Parathyroid adenoma (tissue), 2 donors: ENCODE measurements at regions not wholly inside any gene's neighbourhood (a gene's known extent, or its start where the extent isn't known, plus 50 kb on each side); places are given as distances from the start of the nearest gene placed in this dataset.
"Not testable (repeated sequence)": the region's sequence is repeated elsewhere in the genome, so short reads cannot be mapped to it uniquely, and the experiment has no call there.

Source experiments
- H2AFZ ChIP-seq: fragments of 300-600 bp; sonication (generic); one replicate; pipeline ENCODE4 v1.7.0; 2017; ENCODE audit warnings: antibody characterized with exemption, mild to moderate bottlenecking
- H3K27ac ChIP-seq: fragments of 300-600 bp; sonication (generic); one replicate; pipeline ENCODE4 v1.7.0; 2017
- H3K27me3 ChIP-seq: fragments of 300-600 bp; sonication (generic); one replicate; pipeline ENCODE4 v1.7.0; 2017; ENCODE audit warnings: low read length; ENCODE audit not compliant: control insufficient read depth, insufficient read depth
- H3K36me3 ChIP-seq: fragments of 300-600 bp; sonication (generic); one replicate; pipeline ENCODE4 v1.7.0; 2017; ENCODE audit warnings: low read length; ENCODE audit not compliant: control insufficient read depth, insufficient read depth
- H3K4me1 ChIP-seq: fragments of 300-600 bp; sonication (generic); one replicate; pipeline ENCODE4 v1.7.0; 2017; ENCODE audit warnings: control low read depth
- H3K4me2 ChIP-seq: fragments of 300-600 bp; sonication (generic); one replicate; pipeline ENCODE4 v1.7.0; 2017; ENCODE audit warnings: low read length
- H3K4me3 ChIP-seq: fragments of 300-600 bp; sonication (generic); one replicate; pipeline ENCODE4 v1.7.0; 2017; ENCODE audit warnings: low read depth, low read length
- H3K79me2 ChIP-seq: fragments of 300-600 bp; sonication (generic); one replicate; pipeline ENCODE4 v1.7.0; 2017; ENCODE audit warnings: control low read depth
- H3K9ac ChIP-seq: fragments of 300-600 bp; sonication (generic); one replicate; pipeline ENCODE4 v1.7.0; 2017; ENCODE audit warnings: mild to moderate bottlenecking
- H3K9me3 ChIP-seq: fragments of 300-600 bp; sonication (generic); one replicate; pipeline ENCODE4 v1.7.0; 2017; ENCODE audit warnings: low read length; ENCODE audit not compliant: control insufficient read depth
- TF ChIP-seq, protein P1 (sequence below): fragments of 300-600 bp; sonication (generic); IDR thresholded peaks from one replicate; pipeline ENCODE4 v1.7.0; 2017; ENCODE audit warnings: antibody characterized with exemption, mild to moderate bottlenecking
- donor health status: primary hyperparathyroidism.

DNA sequence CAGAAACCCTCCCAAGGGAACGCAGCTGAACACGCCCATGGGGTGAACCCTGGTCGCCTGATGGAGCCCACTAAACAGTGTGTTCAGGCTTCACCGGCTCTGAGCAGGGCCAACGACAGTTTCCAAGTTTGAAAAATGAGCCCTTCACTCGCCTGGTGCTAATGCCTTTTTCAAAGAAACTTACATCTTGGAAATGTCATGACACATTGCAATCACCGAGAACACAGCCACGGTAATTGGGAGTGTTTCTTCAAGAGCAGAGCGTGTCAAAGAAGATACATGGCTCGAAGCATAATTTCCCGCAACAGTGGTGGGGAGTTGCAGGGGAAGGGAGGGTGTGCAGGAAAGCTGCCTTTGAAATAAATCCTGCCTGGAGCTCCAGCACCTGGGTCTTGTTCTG is 463.2 kb downstream of the TMEM114 start:
- no peaks in the 10 kb centered on the region for H3K9me3 ChIP-seq
- no peaks in the 10 kb centered on the region for H3K79me2 ChIP-seq
- no peak overlapping the region for H3K27ac ChIP-seq
- no peaks in the 10 kb centered on the region for H3K36me3 ChIP-seq
- no peaks in the 10 kb centered on the region for H3K4me1 ChIP-seq
- no peak overlapping the region for H2AFZ ChIP-seq
- H3K4me3 ChIP-seq, result no peak overlapping the region
- H3K9ac ChIP-seq, result no peak overlapping the region
- no peak overlapping the region for H3K4me2 ChIP-seq
- TF ChIP-seq, protein P1, sequence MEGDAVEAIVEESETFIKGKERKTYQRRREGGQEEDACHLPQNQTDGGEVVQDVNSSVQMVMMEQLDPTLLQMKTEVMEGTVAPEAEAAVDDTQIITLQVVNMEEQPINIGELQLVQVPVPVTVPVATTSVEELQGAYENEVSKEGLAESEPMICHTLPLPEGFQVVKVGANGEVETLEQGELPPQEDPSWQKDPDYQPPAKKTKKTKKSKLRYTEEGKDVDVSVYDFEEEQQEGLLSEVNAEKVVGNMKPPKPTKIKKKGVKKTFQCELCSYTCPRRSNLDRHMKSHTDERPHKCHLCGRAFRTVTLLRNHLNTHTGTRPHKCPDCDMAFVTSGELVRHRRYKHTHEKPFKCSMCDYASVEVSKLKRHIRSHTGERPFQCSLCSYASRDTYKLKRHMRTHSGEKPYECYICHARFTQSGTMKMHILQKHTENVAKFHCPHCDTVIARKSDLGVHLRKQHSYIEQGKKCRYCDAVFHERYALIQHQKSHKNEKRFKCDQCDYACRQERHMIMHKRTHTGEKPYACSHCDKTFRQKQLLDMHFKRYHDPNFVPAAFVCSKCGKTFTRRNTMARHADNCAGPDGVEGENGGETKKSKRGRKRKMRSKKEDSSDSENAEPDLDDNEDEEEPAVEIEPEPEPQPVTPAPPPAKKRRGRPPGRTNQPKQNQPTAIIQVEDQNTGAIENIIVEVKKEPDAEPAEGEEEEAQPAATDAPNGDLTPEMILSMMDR, result no peak
- H3K27me3 ChIP-seq, result no peaks in the 10 kb centered on the region

DNA sequence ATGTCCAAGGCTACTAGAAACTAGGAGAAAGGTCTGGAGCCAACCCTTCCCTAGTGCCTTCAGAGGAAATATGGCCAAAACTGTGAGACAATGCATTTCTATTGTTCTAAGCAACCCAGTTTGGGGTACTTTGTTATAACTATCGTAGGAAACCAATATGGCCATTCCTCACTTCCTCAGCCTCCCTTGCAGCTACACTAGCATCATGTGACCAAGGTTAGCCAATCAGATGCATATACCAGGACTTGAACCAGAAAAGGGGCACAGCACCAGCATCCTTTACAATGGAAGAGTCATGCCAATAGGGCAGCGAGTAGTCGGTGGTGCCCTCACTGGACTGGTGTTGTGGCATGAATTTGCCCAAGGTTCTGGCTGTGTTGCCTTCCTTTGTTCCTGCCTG is 464.0 kb downstream of the TMEM114 start:
- Histone ChIP-seq H3K79me2 (no peaks in the 10 kb centered on the region), H3K4me3 (no peak overlapping the region)

DNA sequence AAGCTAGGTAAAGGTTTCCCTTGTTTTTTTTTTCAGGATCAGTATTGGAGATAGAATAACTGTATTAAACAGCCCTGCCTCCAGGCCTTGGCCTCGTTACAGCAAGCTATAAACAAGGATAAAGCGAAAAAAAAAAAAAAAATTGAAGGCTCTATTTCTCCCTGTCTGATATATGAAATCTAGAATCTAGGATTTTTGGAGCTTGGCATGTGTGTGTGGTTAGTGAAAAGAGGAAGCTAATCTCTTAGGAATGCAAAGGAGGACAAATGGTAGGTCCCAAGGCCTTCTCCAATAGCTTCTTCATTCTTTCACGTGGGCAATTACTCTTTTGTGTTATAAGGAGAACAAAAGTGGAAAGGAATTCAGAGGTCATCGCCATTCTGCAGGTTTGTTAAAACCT is 470.3 kb downstream of the TMEM114 start:
- Histone ChIP-seq H3K27me3 (no peaks in the 10 kb centered on the region), H3K9ac (no peak overlapping the region), H3K4me2 (no peak overlapping the region), H3K9me3 (no peaks in the 10 kb centered on the region), H3K4me1 (no peaks in the 10 kb centered on the region), H3K79me2 (no peaks in the 10 kb centered on the region), H2AFZ (no peak overlapping the region), H3K27ac (no peak overlapping the region), H3K4me3 (no peak overlapping the region), H3K36me3 (no peaks in the 10 kb centered on the region)
- TF ChIP-seq, protein P1, result no peak

More for the DNA sequence above, 464.0 kb downstream of the TMEM114 start:
- Histone ChIP-seq H3K27ac (no peak overlapping the region), H3K4me2 (no peak overlapping the region), H3K9me3 (no peaks in the 10 kb centered on the region), H3K4me1 (no peaks in the 10 kb centered on the region), H2AFZ (no peak overlapping the region), H3K27me3 (no peaks in the 10 kb centered on the region), H3K9ac (no peak overlapping the region), H3K36me3 (no peaks in the 10 kb centered on the region)
- TF ChIP-seq, protein P1, result no peak

DNA sequence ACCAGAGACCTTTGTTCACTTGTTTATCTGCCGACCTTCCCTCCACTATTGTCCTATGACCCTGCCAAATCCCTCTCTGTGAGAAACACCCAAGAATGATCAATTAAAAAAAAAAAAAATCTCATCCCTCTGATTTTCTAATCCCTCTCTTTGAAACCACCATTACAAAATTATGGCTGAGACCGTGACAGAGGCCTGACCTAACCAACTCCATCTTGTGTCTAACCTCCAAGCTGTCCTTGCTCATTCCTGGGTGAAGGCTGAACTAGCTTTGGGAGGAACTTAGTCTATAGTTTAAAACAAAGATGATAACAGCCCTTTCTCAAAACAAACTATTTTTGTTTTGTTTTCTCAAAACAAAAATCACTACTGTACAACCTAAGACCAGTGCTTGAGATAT is 474.5 kb downstream of the TMEM114 start:
- no peak overlapping the region for H3K27ac ChIP-seq
- H3K79me2 ChIP-seq, result no peaks in the 10 kb centered on the region
- H3K36me3 ChIP-seq, result no peaks in the 10 kb centered on the region
- H2AFZ ChIP-seq, result no peak overlapping the region
- no peaks in the 10 kb centered on the region for H3K9me3 ChIP-seq
- TF ChIP-seq, protein P1, result no peak
- no peaks in the 10 kb centered on the region for H3K27me3 ChIP-seq
- H3K4me3 ChIP-seq, result no peak overlapping the region
- no peak overlapping the region for H3K4me2 ChIP-seq
- no peaks in the 10 kb centered on the region for H3K4me1 ChIP-seq
- H3K9ac ChIP-seq, result no peak overlapping the region

DNA sequence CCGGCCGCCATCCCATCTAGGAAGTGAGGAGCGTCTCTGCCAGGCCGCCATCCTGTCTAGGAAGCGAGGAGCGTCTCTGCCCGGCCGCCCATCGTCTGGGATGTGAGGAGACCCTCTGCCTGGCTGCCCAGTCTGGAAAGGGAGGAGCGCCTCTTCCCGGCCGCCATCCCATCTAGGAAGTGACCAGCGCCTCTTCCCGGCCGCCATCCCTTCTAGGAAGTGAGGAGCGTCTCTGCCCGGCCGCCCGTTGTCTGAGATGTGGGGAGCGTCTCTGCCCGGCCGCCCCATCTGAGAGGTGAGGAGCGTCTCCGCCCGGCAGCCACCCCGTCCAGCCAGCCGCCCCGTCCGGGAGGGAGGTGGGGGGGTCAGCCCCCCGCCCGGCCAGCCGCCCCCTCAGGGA is 475.4 kb downstream of the TMEM114 start:
- H3K4me1 ChIP-seq, H3K9ac ChIP-seq, H3K79me2 ChIP-seq, H2AFZ ChIP-seq, H3K9me3 ChIP-seq, H3K4me3 ChIP-seq, H3K4me2 ChIP-seq, H3K36me3 ChIP-seq, H3K27ac ChIP-seq, H3K27me3 ChIP-seq: not testable (repeated sequence)
